GM18502 (cell line): ENCODE measurements at regions not wholly inside any gene's neighbourhood (a gene's known extent, or its start where the extent isn't known, plus 50 kb on each side); places are given as distances from the start of the nearest gene placed in this dataset.
"Not testable (repeated sequence)": the region's sequence is repeated elsewhere in the genome, so short reads cannot be mapped to it uniquely, and the experiment has no call there.

ENCODE experiments used
- ATAC-seq: cut with Tn5 transposase; IDR thresholded peaks from one replicate; pipeline ENCODE4 v1.9.1; 2021; ENCODE audit warnings: mild to moderate bottlenecking; ENCODE audit not compliant: unreplicated experiment, poor library complexity

DNA sequence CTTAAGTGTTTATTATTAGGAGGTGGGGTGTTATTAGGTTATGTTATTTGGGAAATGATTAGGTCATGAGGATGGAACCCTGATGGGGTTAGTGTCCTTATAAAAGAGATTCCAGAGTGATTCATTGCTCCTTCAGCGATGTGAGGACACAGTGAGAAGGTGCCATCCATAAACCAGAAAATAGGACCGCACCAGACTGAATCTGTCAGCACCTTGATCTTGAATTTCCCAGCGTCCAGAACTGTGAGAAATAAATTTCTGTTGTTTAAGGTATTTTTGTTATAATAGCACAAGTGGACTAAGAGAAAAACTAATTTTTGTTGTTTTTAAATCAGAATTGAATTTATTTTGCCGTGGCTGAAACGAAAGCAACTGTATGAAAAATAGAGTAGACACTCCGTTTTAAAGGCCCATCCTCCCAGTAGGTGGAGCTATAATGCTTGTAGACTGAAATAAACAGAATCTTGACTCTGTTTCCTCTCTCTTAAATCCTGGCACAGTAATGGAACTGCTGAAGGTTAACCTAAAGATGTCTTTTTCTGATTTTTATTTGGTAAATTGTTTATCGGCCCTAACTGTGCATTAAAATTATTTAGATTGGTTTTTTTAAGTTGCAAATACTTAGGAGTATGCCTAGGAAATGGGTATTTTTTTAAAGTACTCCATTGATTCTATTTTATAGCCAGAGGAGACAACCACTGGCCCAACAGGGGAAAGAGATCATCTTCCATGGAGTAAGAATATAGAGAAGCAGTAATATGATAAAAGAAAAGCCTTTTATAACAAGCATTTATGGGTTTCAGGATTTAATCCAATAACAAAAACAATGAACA lies 133.2 kb upstream of the ADAMTS3 start:
- ATAC-seq = peak; percentile 89

DNA sequence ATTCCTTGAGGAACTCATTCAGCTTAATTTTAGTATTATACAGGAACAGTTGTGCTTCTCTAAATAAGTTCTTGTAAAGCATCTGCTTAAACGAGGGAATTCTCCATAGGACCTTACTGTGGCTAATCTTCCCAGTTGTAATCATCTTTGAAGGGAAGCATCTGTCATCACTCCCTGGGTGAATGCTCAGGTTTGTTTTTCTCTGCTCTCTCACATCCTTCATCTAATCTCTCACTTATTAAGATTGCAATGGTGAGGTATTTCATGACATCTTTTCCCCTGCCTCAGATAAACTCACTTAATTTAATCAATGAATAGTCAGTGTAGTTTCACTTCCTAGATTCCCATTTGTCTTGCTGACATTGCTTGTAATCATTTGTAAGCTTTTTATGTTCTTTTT lies 121.8 kb upstream of the ADAMTS3 start:
- ATAC-seq = no peak

DNA sequence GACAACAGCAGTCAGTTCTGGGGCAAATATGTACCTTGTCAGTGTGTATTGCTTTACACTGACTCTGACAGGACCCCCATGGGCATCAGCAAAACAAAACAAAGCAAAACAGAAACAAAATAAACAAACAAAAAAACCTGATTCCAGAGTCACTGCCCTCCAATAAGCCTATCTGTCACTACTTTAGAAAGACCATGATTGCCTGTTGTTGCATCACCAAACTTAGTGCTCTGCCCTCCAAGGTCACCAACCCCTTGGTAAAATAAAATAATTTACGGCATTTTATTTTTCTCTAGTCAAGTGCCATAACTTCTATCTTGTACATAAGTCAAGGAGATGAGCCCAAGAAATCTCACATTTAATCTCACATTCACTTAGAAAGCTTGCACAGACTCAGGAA lies 120.9 kb upstream of the ADAMTS3 start:
- ATAC-seq = no peak

DNA sequence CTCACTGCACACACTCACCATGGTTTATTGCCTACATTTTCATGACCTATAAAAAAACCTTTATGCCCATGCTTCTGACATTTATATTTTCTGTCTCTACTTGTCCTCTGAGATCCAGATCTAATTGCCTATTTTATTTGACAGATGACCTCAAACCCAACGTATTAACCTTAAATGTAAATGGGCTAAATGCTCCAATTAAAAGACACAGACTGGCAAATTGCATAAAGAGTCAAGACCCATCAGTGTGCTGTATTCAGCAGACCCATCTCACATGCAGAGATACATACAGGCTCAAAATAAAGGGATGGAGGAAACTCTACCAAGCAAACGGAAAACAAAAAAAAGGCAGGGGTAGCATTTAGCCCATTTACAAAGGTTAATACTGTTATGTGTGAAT lies 117.4 kb upstream of the ADAMTS3 start:
- ATAC-seq = not testable (repeated sequence)

DNA sequence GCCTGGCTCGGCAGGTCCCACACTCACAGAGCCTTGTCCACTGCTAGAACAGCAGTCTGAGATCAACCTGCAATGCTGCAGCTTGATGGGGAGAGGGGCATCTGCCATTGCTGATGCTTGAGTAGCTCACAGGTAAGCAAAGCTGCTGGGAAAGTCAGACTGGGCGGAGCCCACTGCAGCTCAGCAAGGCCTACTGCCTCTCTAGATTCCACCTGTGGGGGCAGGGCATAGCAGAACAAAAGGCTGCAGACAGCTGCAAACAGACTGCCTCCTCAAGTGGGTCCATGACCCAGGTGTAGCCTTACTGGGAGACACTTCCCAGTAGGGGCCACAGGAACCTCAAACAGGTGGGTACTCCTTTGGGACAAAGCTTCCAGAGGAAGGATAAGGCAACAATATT lies 110.6 kb upstream of the ADAMTS3 start:
- no peak for ATAC-seq

DNA sequence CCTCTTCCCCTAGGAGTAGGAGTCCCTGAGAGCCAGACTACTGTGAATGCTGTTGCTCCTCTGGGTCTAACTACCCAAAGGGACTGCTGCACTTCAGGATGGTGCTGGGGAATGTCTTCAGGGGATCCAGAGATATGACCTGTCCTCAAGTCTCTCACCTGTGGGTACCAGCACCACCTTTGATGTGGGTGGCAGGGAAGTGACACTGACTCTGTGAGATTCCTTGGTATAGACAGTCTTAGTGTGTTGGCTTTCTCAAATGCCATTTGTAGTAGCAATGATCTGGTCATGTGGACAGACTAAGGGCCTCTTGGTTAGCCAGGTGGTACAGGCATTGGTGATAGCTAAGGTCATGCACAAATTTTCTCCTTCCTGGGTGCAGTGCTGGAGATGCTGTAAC lies 108.9 kb upstream of the ADAMTS3 start:
- no peak for ATAC-seq

DNA sequence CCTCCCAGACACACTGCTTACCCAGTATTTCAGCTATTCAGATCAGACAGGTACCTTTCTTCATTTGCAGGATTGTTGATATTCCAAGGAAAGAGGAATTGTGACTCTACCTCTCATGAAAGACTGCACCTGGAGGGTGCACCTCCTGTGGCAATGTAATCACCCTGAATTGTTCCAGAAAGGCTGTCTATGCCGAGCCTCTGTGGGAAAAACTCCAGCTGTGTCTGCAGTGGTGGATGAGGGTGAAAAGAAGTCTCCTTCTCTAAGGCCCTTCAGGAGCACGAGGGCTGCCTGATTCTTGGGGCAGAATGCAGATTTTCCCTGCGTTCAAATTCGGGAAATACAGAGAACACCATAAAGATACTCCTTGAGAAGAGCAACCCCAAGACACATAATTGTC lies 108.2 kb upstream of the ADAMTS3 start:
- ATAC-seq = no peak

DNA sequence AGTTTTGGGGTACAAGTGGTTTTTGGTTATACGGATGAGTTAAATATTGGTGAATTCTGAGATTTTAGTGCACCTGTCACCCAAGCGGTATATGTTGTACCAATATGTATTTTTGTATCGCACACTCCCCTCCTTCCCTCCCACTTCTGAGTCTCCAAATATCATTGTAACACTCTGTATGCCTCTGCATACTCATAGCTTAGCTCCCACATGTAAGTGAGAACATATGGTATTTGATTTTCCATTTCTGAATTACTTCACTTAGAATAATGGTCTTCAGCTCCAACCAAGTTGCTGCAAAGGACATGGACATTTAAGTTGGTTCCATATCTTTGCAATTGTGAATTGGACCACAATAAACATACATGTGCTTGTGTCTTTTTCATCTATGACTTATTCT lies 103.0 kb upstream of the ADAMTS3 start:
- no peak for ATAC-seq

DNA sequence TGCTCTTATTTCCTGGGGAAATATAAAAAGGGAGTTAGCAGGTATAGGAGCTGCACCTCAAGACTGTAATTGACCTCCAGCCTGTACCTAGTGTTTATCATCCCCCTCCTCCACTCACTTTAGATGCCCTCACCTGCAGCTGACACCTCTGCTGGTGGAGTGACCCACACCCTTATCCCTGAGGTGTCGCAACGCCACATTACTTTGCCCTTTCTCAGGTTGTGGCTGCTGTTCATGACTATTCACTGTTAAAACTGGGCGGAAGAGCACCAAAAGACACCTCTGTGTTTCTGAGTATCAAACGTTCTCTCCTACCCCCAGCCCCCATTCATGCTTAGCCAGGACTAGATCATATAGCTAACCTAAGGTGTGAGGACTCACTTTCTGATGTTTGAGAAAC lies 101.5 kb upstream of the ADAMTS3 start:
- no peak for ATAC-seq

DNA sequence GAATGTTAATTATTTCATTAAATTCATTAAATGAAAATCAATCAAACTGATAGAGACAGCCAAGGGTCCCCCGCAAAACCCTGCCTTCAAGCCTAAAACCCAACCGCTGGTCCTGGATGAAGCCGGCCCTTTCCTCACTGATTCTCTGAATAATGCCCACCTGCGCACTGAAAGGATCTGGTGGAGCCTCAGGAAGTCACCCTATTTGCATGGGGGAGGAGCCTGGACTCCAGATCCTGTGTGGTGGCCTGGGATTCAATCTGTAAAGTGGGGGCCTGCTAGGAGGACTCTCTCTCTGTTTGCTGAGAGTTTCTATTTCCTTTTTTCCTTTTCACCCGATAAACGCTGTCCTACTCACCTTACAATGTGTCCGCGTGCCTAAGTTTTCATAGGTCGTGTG lies 97.9 kb upstream of the ADAMTS3 start:
- ATAC-seq = no peak

DNA sequence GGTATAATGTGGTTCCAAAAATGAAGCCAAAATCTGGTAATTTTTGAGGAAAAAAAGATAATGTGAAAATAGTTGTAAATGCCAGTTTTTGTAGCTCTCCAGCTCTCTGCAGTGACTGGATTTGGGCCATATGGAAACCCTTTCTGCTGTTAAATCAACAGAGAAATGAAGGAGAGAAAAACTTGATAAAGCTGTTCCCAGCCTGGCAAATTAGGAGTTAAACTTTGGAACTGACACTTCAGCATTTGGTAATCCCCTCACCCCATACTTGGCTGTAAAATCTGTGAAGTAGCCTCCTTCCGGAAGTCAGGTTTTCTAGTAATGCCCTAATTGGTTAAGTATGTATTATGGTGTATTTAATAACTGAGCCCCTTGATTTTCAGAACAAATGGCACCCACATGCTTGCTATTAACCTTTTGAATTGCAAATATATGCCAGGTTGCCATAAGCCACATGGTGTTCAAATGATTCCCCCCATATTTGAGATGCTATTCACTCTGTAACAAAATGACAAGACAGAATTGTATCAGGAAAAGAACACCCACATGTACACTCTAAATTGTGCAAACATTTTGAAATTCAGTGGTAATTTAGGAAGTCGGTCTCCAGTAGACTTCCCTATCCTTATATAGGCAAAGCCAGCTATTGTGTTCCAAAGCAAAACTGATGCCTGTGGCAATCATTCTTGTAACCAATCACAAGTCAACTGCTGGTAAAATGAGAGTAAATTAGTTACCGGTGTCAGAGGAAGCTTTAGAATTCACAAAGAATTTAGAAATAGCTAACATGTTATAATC lies 96.3 kb upstream of the ADAMTS3 start:
- ATAC-seq = no peak

DNA sequence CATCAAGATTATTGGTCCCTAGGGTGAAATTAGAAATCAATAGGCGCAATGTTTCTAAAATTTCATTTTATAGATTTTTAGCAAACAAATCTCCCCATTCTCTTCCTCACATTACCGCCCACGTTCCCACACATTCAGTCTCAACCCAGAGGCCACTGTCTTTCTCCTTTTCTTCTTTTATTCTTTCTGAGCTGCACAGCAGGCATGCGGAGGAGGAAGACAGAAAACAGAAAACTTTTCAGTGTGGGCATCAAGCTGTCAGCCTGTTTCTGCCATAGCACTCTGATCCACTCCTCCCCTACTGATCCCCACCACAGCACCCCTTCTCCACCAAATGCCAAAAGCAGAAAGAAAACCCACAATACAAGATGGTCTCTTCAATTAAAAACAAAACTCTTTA lies 94.8 kb upstream of the ADAMTS3 start:
- ATAC-seq = no peak

DNA sequence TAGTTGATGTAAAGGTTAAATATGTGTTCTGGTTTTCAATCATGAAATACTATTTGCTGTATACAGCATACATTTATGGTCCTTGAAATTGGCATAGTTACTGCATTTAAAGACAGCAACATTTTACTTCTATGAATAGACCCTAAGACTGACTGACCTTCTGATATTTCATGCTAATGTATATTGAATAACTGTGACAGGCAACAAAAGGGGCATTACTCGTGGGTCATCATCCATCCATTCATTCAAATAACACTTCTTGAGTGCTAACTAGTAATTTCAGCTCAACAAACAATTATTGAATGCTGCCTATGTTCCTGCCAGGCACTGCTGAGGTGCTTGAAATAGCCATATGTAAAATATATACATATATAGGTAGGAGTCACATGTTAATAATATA lies 92.8 kb upstream of the ADAMTS3 start:
- ATAC-seq = no peak

DNA sequence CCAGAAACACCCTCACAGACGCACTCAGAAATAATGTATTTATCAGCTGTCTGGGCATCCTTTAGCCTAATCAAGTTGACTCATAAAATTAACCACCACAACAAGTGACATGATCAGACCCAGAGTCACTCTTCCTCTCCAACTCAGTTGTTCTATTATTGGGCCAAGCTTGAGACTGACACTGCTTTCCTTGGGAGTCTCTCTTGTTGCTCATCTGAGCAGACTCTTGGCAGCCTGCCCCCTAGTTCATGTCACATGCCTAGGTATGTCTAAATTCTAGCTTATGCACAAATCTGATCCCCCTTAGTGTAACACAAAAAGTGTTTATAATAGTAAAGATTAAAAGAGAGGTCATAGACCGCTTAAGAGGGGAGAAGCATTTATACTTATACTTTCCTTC lies 72.6 kb upstream of the ADAMTS3 start:
- ATAC-seq = no peak

DNA sequence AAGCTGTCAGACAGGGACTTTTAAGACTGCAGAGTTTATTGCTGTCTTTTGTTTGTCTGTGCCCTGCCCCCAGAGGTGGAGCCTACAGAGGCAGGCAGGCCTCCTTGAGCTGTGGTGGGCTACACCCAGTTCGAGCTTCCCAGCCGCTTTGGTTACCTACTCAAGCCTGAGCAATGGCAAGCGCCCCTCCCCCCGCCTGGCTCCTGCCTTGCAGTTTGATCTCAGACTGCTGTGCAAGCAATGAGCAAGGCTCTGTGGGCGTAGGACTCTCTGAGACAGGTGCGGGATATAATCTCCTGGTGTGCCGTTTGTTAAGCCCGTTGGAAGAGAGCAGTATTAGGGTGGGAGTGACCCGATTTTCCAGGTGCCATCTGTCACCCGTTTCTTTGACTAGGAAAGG lies 67.8 kb upstream of the ADAMTS3 start:
- not testable (repeated sequence) for ATAC-seq

DNA sequence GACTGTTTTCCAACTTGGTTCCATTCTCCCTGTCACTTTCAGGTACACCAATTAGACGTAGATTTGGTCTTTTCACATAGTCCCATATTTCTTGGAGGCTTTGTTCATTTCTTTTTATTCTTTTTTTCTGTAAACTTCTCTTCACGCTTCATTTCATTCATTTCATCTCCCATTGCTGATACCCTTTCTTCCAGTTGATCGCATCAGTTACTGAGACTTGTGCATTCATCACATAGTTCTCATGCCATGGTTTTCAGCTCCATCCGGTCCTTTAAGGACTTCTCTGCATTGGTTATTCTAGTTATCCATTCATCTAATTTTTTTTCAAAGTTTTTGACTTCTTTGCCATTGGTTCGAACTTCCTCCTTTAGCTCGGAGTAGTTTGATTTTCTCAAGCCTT lies 66.9 kb upstream of the ADAMTS3 start:
- not testable (repeated sequence) for ATAC-seq

DNA sequence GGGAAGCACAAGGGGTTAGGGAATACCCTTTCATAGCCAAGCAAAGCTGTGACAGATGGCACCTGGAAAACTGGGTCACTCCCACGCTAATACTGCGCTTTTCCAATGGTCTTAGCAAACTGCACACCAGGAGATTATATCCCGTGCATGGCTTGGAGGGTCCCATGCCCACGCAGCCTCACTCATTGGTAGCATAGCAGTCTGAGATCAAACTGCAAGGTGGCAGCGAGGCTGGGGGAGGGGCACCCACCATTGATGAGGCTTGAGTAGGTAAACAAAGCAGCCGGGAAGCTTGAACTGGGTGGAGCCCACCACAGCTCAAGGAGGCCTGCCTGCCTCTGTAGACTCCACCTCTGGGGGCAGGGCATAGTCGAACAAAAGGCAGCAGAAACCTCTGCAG lies 63.2 kb upstream of the ADAMTS3 start:
- ATAC-seq = not testable (repeated sequence)

DNA sequence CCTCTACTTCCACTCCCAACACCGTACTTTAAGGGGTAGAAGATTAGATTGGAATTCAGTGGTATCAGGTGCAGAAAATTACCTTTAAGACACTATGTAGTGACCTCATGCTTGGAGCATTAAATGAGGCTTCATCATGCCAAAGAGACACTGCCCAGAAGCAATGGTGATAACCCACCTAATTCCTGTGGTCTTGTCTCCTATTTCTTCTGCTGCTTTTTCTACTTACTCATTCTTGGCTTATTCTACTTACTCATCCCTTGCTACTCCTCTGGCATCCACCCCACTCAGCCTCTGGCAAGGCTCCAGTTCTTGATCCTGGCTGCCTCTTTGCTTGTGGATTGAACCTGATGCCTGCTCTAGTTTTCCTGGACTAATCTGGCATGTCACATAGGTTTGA lies 62.3 kb upstream of the ADAMTS3 start:
- ATAC-seq = no peak

DNA sequence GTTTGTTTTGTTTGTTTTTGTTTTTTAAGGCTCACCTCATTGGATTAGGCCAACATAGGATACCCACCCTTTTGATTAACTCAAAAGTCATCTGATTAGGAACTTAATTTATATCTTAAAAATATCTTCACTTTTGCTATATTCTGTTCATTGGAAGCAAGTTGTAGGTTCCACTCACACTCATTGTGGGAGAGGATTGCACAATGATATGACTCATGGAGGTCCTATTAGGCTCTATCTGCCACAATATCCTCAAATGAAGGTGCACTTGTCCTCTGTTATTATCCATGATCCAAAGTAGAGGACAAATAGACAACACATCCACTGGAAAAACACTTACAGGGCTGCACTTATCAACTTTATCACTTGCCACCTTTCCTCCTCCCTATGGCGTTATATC lies 60.5 kb upstream of the ADAMTS3 start:
- no peak for ATAC-seq

DNA sequence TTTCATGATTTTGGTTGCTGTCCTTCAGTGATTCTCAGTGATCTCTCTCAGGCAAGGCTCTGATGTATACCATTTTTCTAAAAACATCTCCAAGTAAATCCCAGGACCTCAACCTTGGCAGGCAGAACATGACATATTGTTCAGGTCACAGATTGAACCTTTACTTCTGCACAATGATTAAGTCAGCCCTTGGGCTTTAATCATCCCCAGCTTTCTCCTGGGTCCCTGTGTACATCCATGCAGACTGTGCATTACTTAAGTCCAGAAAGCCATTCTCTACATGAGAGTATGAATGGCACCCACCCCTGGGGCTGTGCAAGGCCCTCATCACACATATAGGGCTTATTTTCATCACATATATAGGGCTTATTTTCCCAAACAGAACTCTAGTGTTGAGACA lies 58.7 kb upstream of the ADAMTS3 start:
- ATAC-seq = no peak
